Neural progenitor cell (in vitro differentiated cells): ENCODE measurements at regions not wholly inside any gene's neighbourhood (a gene's known extent, or its start where the extent isn't known, plus 50 kb on each side); places are given as distances from the start of the nearest gene placed in this dataset.

ENCODE experiments used
- DNase-seq: peaks from one replicate; pipeline ENCODE4 v3.0.0-alpha.2; 2016; ENCODE audit warnings: low spot score
- H2AFZ ChIP-seq: fragments of 200-600 bp; sonication (generic); replicated peaks from 2 replicates; pipeline ENCODE4 v1.6.1; 2016; ENCODE audit warnings: antibody characterized with exemption
- H3F3A ChIP-seq: fragments of 200-600 bp; sonication (generic); 2 replicates; pipeline ENCODE4 v1.6.1; 2016; ENCODE audit warnings: antibody characterized with exemption, low read depth
- H3K27ac ChIP-seq: fragments of 200-600 bp; sonication (generic); 2 replicates; pipeline ENCODE4 v1.5.1; 2016; ENCODE audit warnings: mild to moderate bottlenecking
- H3K27me3 ChIP-seq: fragments of 200-600 bp; sonication (generic); 2 replicates; pipeline ENCODE4 v1.6.1; 2016; ENCODE audit warnings: mild to moderate bottlenecking, moderate library complexity
- H3K36me3 ChIP-seq: fragments of 200-600 bp; sonication (generic); 2 replicates; pipeline ENCODE4 v1.5.1; 2016
- H3K4me1 ChIP-seq: fragments of 200-600 bp; sonication (generic); 2 replicates; pipeline ENCODE4 v1.6.1; 2016; ENCODE audit warnings: mixed run types
- H3K4me2 ChIP-seq: fragments of 200-600 bp; sonication (generic); 2 replicates; pipeline ENCODE4 v1.6.1; 2016
- H3K4me3 ChIP-seq: fragments of 200-600 bp; sonication (generic); 2 replicates; pipeline ENCODE4 v1.5.1; 2016
- H3K79me2 ChIP-seq: fragments of 200-600 bp; sonication (generic); 2 replicates; pipeline ENCODE4 v1.6.1; 2016; ENCODE audit warnings: low read depth
- H3K9ac ChIP-seq: fragments of 200-600 bp; sonication (generic); 2 replicates; pipeline ENCODE4 v1.6.1; 2016
- H3K9me3 ChIP-seq: fragments of 200-600 bp; sonication (generic); 2 replicates; pipeline ENCODE4 v1.5.1; 2016; ENCODE audit warnings: low read depth
- H4K20me1 ChIP-seq: fragments of 200-600 bp; sonication (generic); 2 replicates; pipeline ENCODE4 v1.6.1; 2016; ENCODE audit warnings: low read depth
- H3K27ac Mint-ChIP-seq: 3 replicates; pipeline ENCODE4 v1.8.0; 2021; ENCODE audit warnings: mixed read lengths
- H3K27me3 Mint-ChIP-seq: 2 replicates; pipeline ENCODE4 v1.8.0; 2022; ENCODE audit warnings: low read depth, mild to moderate bottlenecking, inconsistent platforms, moderate library complexity, mixed read lengths; ENCODE audit not compliant: insufficient read depth
- H3K36me3 Mint-ChIP-seq: 3 replicates; pipeline ENCODE4 v1.8.0; 2021; ENCODE audit warnings: mixed read lengths
- H3K4me1 Mint-ChIP-seq: 3 replicates; pipeline ENCODE4 v1.8.0; 2021; ENCODE audit warnings: mixed read lengths
- H3K4me3 Mint-ChIP-seq: 3 replicates; pipeline ENCODE4 v1.8.0; 2021; ENCODE audit warnings: mild to moderate bottlenecking, moderate library complexity, mixed read lengths
- H3K9me3 Mint-ChIP-seq: 3 replicates; pipeline ENCODE4 v1.8.0; 2020; ENCODE audit warnings: mixed read lengths
- CTCF ChIP-seq: fragments of 200-600 bp; sonication (generic); IDR thresholded peaks from 2 replicates; pipeline ENCODE4 v1.5.1; 2017; ENCODE audit warnings: antibody characterized with exemption, mild to moderate bottlenecking
- EZH2 ChIP-seq: fragments of 200-600 bp; sonication (generic); IDR thresholded peaks from 2 replicates; pipeline ENCODE4 v1.6.1; 2017; ENCODE audit warnings: antibody characterized with exemption, mild to moderate bottlenecking, moderate library complexity
- EZH2phosphoT487 ChIP-seq: fragments of 200-600 bp; sonication (generic); IDR thresholded peaks from 2 replicates; pipeline ENCODE4 v1.6.1; 2017; ENCODE audit warnings: antibody characterized with exemption

- H3K4me1 Mint-ChIP-seq, result no peaks in the 10 kb centered on the region
- H3K9me3 ChIP-seq, result no peaks in the 10 kb centered on the region
- no peak overlapping the region for H3K4me3 ChIP-seq
- H3F3A ChIP-seq, result no peaks in the 10 kb centered on the region
- H3K4me2 ChIP-seq, result no peak overlapping the region
- H3K4me3 Mint-ChIP-seq, result no peak overlapping the region
- no peak for TF ChIP-seq EZH2phosphoT487
- no peak for TF ChIP-seq CTCF
- TF ChIP-seq EZH2, result no peak
- no peak overlapping the region for H3K27ac ChIP-seq
- H3K4me1 ChIP-seq, result no peaks in the 10 kb centered on the region
- no peak for DNase-seq
- H3K36me3 Mint-ChIP-seq, result no peaks in the 10 kb centered on the region
- no peaks in the 10 kb centered on the region for H3K9me3 Mint-ChIP-seq
- H3K9ac ChIP-seq, result no peak overlapping the region
- H3K27me3 ChIP-seq, result no peaks in the 10 kb centered on the region
- H3K36me3 ChIP-seq, result no peaks in the 10 kb centered on the region
- no peak overlapping the region for H3K27ac Mint-ChIP-seq
- no peak overlapping the region for H2AFZ ChIP-seq
- H4K20me1 ChIP-seq, result no peaks in the 10 kb centered on the region
- H3K27me3 Mint-ChIP-seq, result peaks cover 6% of the 10 kb centered on the region
- H3K79me2 ChIP-seq, result no peaks in the 10 kb centered on the region
These were observed 472.4 kb downstream of the SETD4 start for GRCh38 chr21:35587841-35588380.

GRCh38 chr21:35586305-35586704 is 474.0 kb downstream of the SETD4 start:
- Histone ChIP-seq H3F3A (no peaks in the 10 kb centered on the region), H3K27ac (no peak overlapping the region), H3K4me2 (no peak overlapping the region), H3K9ac (no peak overlapping the region), H3K79me2 (no peaks in the 10 kb centered on the region), H3K27me3 (no peaks in the 10 kb centered on the region), H2AFZ (no peak overlapping the region), H4K20me1 (no peaks in the 10 kb centered on the region), H3K36me3 (no peaks in the 10 kb centered on the region), H3K4me3 (no peak overlapping the region), H3K9me3 (no peaks in the 10 kb centered on the region), H3K4me1 (no peaks in the 10 kb centered on the region)
- DNase-seq, result no peak
- Mint-ChIP-seq H3K27ac (no peak overlapping the region), H3K4me3 (no peak overlapping the region), H3K9me3 (no peaks in the 10 kb centered on the region), H3K4me1 (no peaks in the 10 kb centered on the region), H3K36me3 (no peaks in the 10 kb centered on the region), H3K27me3 (peaks cover 6% of the 10 kb centered on the region)
- TF ChIP-seq CTCF (no peak), EZH2phosphoT487 (no peak), EZH2 (no peak)

- Histone ChIP-seq H2AFZ (no peak overlapping the region), H3K79me2 (no peaks in the 10 kb centered on the region), H3K27ac (no peak overlapping the region), H3K4me1 (no peaks in the 10 kb centered on the region), H3K9ac (no peak overlapping the region), H3K4me2 (no peak overlapping the region), H3K36me3 (no peaks in the 10 kb centered on the region), H3K27me3 (no peaks in the 10 kb centered on the region), H3F3A (no peaks in the 10 kb centered on the region), H3K9me3 (no peaks in the 10 kb centered on the region), H4K20me1 (no peaks in the 10 kb centered on the region), H3K4me3 (no peak overlapping the region)
- Mint-ChIP-seq H3K36me3 (no peaks in the 10 kb centered on the region), H3K4me3 (no peak overlapping the region), H3K27me3 (peaks cover 7% of the 10 kb centered on the region), H3K9me3 (no peaks in the 10 kb centered on the region), H3K27ac (no peak overlapping the region), H3K4me1 (no peaks in the 10 kb centered on the region)
- TF ChIP-seq CTCF (no peak), EZH2 (no peak)
- DNase-seq, result no peak
These were observed 474.4 kb downstream of the SETD4 start for GRCh38 chr21:35585878-35586277.
